ENCODE measurements at regions not wholly inside any gene's neighbourhood (a gene's known extent, or its start where the extent isn't known, plus 50 kb on each side); places are given as distances from the start of the nearest gene placed in this dataset.
A peak's percentile ranks its signal among the peaks of the same experiment; 100 is the strongest.
"Not testable (repeated sequence)": the region's sequence is repeated elsewhere in the genome, so short reads cannot be mapped to it uniquely, and the experiment has no call there.

- no peak for DNase-seq
These were observed 56.7 kb upstream of the LRFN5 start for GRCh38 chr14:41549821-41550607.

DNA sequence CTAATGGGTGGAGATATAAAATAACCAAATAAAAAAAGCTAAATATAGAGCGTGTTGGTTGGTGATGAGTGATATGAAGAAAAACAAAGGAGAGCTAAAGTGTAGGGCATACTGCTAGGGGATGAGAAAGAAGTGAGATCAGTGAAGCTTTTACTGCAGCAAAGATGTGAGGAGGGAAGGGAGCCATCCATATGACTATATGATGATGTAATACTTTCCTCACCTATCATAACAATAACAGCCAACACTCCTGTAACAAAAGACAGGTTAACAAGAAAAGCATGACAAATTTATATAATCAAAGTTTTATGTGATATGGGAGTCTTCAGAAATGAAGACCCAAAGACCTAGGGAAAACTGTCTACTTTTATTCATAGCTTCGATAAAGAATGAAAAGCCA, 57.4 kb upstream of the LRFN5 start:
- no peak for DNase-seq

DNA sequence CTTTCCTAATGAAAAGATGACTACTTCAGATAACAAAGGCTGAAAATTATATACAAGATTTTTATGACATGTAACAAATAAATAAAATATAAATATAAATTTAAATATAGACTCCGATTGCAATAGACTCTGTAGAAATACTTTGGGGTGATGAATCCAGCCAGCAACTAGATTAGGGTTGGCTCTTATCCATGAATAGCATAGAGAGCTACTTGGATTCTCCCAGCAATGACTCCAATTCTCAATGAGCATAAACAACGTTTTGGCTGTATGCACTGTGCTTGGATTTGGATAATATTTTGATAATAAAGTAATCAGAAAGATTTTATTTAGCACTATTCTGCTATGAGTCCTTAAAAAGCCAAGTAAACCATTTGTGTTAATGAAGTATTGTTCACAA, 58.0 kb upstream of the LRFN5 start:
- DNase-seq, result no peak

- no peak for DNase-seq
These were observed 65.3 kb upstream of the LRFN5 start for GRCh38 chr14:41541333-41541732.

DNA sequence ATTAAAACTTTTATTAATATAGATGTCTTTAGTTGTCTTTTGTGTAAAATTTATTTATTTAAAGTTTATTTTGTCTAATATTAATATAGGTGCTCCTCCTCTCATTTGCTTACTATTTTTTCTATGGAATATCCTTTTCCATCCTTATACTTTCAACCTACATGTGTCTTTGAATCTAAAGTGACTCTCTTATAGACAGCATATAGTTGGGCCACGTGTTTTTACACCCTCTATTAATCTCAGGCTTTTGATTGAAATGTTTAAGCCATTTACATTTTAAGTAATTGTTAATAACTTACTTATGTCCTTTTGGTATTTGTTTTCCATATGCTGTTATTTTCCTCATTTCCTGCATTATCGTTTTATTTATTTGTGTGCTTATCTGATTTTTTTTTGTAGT, 74.4 kb upstream of the LRFN5 start:
- no peak for DNase-seq

- no peak for DNase-seq
These were observed 84.8 kb upstream of the LRFN5 start for GRCh38 chr14:41521891-41522290.

DNA sequence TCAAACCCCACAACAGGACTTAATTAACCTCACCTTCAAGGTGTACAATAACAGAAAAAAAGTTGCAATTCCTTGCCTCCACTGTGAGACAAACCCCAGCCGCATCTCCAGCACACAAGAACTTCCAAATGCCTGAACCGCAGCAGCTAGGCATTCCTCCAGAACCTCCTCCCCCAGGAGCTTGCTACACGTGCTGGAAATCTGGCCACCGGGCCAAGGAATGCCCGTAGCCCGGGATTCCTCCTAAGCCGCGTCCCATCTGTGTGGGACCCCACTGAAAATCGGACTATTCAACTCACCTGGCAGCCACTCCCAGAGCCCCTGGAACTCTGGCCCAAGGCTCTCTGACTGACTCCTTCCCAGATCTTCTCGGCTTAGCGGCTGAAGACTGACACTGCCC, 88.6 kb upstream of the LRFN5 start:
- DNase-seq, result not testable (repeated sequence)

DNA sequence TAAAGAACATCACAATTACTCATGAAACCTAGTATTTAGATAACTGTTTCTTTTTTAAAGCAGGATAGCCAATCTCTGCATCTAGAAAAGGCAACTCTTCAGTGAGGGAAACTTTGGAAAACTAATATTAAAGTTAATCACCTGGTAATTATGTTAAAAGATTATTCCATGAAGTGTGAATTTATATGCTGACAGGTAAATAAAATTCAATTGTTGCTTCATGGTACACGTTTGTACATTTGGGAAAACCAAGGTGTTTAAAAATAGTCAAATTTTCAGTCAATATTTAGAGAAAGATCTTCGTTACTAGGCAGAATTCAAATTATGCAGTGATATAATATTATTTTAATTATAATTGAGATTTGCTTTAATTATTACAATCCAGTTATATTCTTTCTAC, 100.1 kb upstream of the LRFN5 start:
- no peak for DNase-seq

GRCh38 chr14:41505491-41505890, 101.2 kb upstream of the LRFN5 start:
- DNase-seq, result peak; percentile 40

DNA sequence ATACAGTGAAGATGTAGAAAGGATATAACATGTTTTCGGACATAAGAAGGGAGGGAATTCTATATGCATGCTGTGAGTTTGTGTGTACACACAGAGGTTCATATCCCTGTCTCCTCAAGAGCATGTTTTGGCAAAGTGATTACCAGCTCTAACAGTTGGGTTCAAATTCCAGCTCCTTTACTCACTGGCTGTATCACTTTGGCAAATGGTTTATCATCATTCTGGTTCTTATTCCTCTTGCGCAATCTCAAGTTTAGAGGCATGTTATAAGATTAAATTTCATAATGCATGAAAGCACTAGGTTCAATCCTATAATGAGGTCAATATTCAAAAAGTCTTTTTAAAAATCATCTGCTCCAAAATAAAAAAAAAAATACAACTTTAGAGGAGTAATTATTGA, 107.7 kb upstream of the LRFN5 start:
- DNase-seq, result no peak

DNA sequence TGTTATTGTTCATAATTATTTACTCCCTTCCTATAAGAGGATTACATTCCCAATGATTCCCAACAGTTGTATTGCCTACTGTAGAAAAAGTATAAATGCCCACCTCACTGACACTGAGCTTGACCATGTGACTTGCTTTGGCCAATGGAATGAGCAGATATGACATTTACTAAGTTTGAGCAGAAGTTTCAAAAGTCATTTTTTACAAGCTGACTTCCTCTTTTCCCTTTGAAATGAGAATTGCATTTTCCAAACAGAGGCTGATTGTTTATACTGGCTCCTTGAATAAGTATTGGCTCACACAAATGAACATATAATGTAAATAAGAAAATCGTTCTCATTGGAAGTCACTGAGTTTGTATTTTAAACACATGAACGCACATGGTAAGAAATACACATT, 116.4 kb upstream of the LRFN5 start:
- DNase-seq, result no peak

GRCh38 chr14:41489315-41489972, 117.2 kb upstream of the LRFN5 start:
- DNase-seq, result no peak

GRCh38 chr14:41488401-41488800, 118.3 kb upstream of the LRFN5 start:
- no peak for DNase-seq

GRCh38 chr14:41482861-41483260, 123.8 kb upstream of the LRFN5 start:
- no peak for DNase-seq

DNA sequence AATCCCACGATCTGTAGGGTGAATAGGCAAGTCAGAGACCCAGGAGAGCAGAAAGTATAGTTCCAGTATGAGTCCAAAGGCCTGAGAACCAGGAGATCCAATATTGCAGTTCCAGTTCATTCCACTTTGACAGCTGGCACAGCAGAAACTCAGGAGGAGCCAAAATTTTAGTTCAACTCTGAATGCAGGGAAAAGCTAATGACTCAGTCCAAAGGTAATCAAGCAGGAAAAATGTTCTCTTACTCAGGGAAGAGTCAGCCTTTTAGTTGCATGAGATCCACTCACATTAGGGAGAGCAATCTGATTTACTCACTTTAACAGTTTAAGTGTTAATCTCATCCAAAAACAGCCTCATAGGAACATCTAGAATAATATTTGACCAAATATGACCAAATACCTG, 130.2 kb upstream of the LRFN5 start:
- DNase-seq, result no peak

GRCh38 chr14:41461380-41461779, 145.3 kb upstream of the LRFN5 start:
- DNase-seq, result no peak

DNA sequence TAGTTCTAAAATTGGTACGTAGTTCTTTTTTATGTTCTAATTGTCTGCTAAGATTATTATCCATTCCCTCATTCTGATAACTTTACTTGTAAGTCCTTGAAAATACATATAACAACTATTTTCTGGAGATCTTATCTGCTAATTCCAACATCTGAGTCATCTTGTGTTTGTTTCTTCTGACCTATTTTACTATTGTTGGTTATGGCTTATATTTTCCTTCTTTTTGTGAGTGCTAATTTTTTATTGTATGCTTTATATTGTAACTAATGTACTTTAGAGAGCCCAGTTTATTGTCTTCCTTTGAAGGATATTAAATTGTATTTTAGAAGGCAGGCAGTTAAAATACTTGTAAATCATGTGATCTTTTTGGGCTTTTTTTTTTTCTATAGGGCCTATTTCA, 149.3 kb upstream of the LRFN5 start:
- no peak for DNase-seq

- no peak for DNase-seq
These were observed 157.6 kb upstream of the LRFN5 start for GRCh38 chr14:41449066-41449465.

- DNase-seq, result no peak
These were observed 160.7 kb upstream of the LRFN5 start for GRCh38 chr14:41446008-41446407.

- no peak for DNase-seq
These were observed 183.2 kb upstream of the LRFN5 start for GRCh38 chr14:41423503-41423902.

DNA sequence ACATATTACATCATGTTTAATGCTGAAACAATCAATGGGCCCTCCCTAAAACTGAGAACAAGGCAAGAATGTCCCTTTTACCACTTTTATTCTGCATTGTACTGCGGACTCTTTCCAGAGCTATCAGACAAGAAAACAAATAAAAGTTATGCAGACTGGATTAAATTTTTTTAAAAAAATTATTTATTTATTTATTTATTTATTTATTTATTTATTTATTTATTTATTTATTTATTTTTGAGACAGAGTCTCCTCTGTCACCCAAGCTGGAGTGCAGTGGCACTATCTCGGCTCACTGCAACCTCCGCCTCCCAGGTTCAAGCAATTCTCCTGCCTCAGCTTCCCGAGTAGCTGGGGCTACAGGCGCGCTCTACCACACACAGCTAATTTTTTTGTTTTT, 185.4 kb upstream of the LRFN5 start:
- DNase-seq, result not testable (repeated sequence)

- DNase-seq, result no peak
These were observed 187.0 kb upstream of the LRFN5 start for GRCh38 chr14:41419709-41420108.

- no peak for DNase-seq
These were observed 187.8 kb upstream of the LRFN5 start for GRCh38 chr14:41418851-41419250.

- DNase-seq, result no peak
These were observed 196.9 kb upstream of the LRFN5 start for GRCh38 chr14:41409806-41410205.

- no peak for DNase-seq
These were observed 202.6 kb upstream of the LRFN5 start for GRCh38 chr14:41404126-41404525.
